ENCODE measurements at regions not wholly inside any gene's neighbourhood (a gene's known extent, or its start where the extent isn't known, plus 50 kb on each side); places are given as distances from the start of the nearest gene placed in this dataset.

DNA sequence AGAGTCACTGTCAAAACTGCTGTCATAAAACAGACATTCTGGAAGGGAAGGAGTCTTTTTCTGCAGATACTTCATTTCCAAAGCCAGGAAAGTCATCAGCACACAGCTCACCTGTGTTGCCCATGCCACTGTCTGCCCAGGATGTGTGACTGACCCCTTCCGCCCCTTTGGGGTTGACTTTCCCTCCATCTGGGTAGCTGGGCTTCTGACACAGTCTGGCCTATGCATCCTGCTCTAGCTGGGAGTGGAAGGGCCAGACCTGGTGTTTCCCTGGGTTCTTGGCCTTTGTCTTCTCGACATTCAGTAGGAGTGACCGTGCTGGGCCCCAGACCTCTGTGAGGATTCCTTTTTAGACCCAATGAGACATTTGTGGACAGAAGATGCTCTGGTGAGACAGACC is 378.9 kb upstream of the NUPR2 start:
- no peak for TF ChIP-seq POLR2A (IDR thresholded peaks at IDR 0.05)
- TF ChIP-seq, protein P1, sequence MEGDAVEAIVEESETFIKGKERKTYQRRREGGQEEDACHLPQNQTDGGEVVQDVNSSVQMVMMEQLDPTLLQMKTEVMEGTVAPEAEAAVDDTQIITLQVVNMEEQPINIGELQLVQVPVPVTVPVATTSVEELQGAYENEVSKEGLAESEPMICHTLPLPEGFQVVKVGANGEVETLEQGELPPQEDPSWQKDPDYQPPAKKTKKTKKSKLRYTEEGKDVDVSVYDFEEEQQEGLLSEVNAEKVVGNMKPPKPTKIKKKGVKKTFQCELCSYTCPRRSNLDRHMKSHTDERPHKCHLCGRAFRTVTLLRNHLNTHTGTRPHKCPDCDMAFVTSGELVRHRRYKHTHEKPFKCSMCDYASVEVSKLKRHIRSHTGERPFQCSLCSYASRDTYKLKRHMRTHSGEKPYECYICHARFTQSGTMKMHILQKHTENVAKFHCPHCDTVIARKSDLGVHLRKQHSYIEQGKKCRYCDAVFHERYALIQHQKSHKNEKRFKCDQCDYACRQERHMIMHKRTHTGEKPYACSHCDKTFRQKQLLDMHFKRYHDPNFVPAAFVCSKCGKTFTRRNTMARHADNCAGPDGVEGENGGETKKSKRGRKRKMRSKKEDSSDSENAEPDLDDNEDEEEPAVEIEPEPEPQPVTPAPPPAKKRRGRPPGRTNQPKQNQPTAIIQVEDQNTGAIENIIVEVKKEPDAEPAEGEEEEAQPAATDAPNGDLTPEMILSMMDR (IDR thresholded peaks at IDR 0.05): no peak

All from Peyer's patch (tissue), 4 donors.